Bronchial epithelial cell (primary cell): ENCODE measurements at regions not wholly inside any gene's neighbourhood (a gene's known extent, or its start where the extent isn't known, plus 50 kb on each side); places are given as distances from the start of the nearest gene placed in this dataset.
"Not testable (repeated sequence)": the region's sequence is repeated elsewhere in the genome, so short reads cannot be mapped to it uniquely, and the experiment has no call there.

Experiments
- DNase-seq: peaks from one replicate; pipeline ENCODE4 v3.0.0-alpha.2; 2010; ENCODE audit warnings: low read depth
- FAIRE-seq: peaks from 2 replicates; lab custom pipeline; 2011; peaks lifted over from hg19 to GRCh38; lab: Jason Lieb, UNC
- H3K27me3 ChIP-seq: 2 replicates; pipeline ENCODE4 v1.5.1; 2011; ENCODE audit warnings: low read length; ENCODE audit not compliant: control insufficient read depth, insufficient read depth
- H3K36me3 ChIP-seq: 2 replicates; pipeline ENCODE4 v1.5.1; 2011; ENCODE audit warnings: low read length; ENCODE audit not compliant: control insufficient read depth, insufficient read depth
- H3K4me3 ChIP-seq: 2 replicates; pipeline ENCODE4 v1.5.1; 2011; ENCODE audit warnings: mild to moderate bottlenecking, low read depth, low read length, control low read depth
- CTCF ChIP-seq: IDR thresholded peaks from 2 replicates; pipeline ENCODE4 v1.5.1; 2011; ENCODE audit warnings: mild to moderate bottlenecking, moderate library complexity, low read length, control low read depth, inconsistent platforms; ENCODE audit not compliant: insufficient read depth, severe bottlenecking

- no peak overlapping the region for H3K4me3 ChIP-seq
- H3K27me3 ChIP-seq: no peaks in the 10 kb centered on the region
- H3K36me3 ChIP-seq: no peaks in the 10 kb centered on the region
- no peak for TF ChIP-seq CTCF
- FAIRE-seq (no peak), DNase-seq (no peak)
Measured at GRCh38 chr2:192414794-192415193, 220.1 kb upstream of the TMEFF2 start.

GRCh38 chr2:192413812-192414681 is 219.3 kb upstream of the TMEFF2 start:
- DNase-seq: no peak
- FAIRE-seq: no peak
- H3K36me3 ChIP-seq: no peaks in the 10 kb centered on the region
- H3K27me3 ChIP-seq: no peaks in the 10 kb centered on the region
- TF ChIP-seq CTCF: no peak
- H3K4me3 ChIP-seq: no peak overlapping the region

GRCh38 chr2:192412866-192413265 is 218.1 kb upstream of the TMEFF2 start:
- not testable (repeated sequence) for H3K36me3 ChIP-seq, FAIRE-seq, H3K4me3 ChIP-seq, DNase-seq, H3K27me3 ChIP-seq

- TF ChIP-seq CTCF: no peak
- DNase-seq: peak; percentile 18
- Histone ChIP-seq H3K4me3 (no peak overlapping the region), H3K36me3 (no peaks in the 10 kb centered on the region), H3K27me3 (no peaks in the 10 kb centered on the region)
- FAIRE-seq: no peak
Measured at GRCh38 chr2:192412394-192412793, 217.7 kb upstream of the TMEFF2 start.

- Histone ChIP-seq H3K27me3 (no peaks in the 10 kb centered on the region), H3K4me3 (no peak overlapping the region), H3K36me3 (no peaks in the 10 kb centered on the region)
- DNase-seq (no peak), FAIRE-seq (no peak)
- TF ChIP-seq CTCF: no peak
Measured at GRCh38 chr2:192411755-192412154, 217.0 kb upstream of the TMEFF2 start.

GRCh38 chr2:192410319-192410718 is 215.6 kb upstream of the TMEFF2 start:
- DNase-seq (no peak), FAIRE-seq (no peak)
- Histone ChIP-seq H3K36me3 (no peaks in the 10 kb centered on the region), H3K27me3 (no peaks in the 10 kb centered on the region), H3K4me3 (no peak overlapping the region)
- TF ChIP-seq CTCF: no peak
